SK-N-SH (cell line): ENCODE measurements at regions not wholly inside any gene's neighbourhood (a gene's known extent, or its start where the extent isn't known, plus 50 kb on each side); places are given as distances from the start of the nearest gene placed in this dataset.

Source experiments
- CTCF ChIA-PET: fragments of 300-600, 350-600 bp; formaldehyde crosslinking; extraction: SDS; loops from one replicate; lab custom pipeline; 2021; lab: Yijun Ruan, JAX
- POLR2A ChIA-PET: fragments of 350-600 bp; sonication (Branson Sonifier 250); formaldehyde crosslinking; extraction: SDS; loops from one replicate; lab custom pipeline; 2020; ENCODE audit warnings: antibody characterized with exemption, inconsistent platforms; lab: Yijun Ruan, JAX
- DNase-seq: peaks from one replicate; pipeline ENCODE4 v3.0.0; 2012
- H2AFZ ChIP-seq: fragments of 200-600 bp; sonication (generic); 2 replicates; pipeline ENCODE4 v1.8.1; 2016; ENCODE audit warnings: antibody characterized with exemption, mild to moderate bottlenecking, low read depth
- H3F3A ChIP-seq: fragments of 200-600 bp; sonication (generic); replicated peaks from 2 replicates; pipeline ENCODE3; 2016; ENCODE audit warnings: antibody characterized with exemption, mild to moderate bottlenecking; ENCODE audit not compliant: insufficient read depth
- H3K27ac ChIP-seq, 2 experiments: fragments of 200-500 bp in 1 of 2; fragments of 200-600 bp in 1 of 2; sonication (Bioruptor generic) in 1 of 2; sonication (generic), shearing (Covaris generic) in 1 of 2; 2 replicates each; pipeline versions ENCODE4 v1.5.1 to v1.6.1; 2014 to 2016; ENCODE audit warnings: low read depth in 2 of 2, inconsistent platforms in 1 of 2, low read length in 1 of 2, mild to moderate bottlenecking in 1 of 2, mixed read lengths in 1 of 2
- H3K27me3 ChIP-seq: fragments of 200-600 bp; sonication (generic), shearing (Covaris generic); 2 replicates; pipeline ENCODE4 v1.6.1; 2016; ENCODE audit warnings: mixed run types; ENCODE audit not compliant: insufficient read depth
- H3K36me3 ChIP-seq, 2 experiments: fragments of 200-500 bp in 1 of 2; fragments of 200-600 bp in 1 of 2; sonication (Bioruptor generic) in 1 of 2; sonication (generic) in 1 of 2; replicated peaks in 1 of 2; 2 replicates each; pipeline versions ENCODE3 to v1.5.1; 2014 to 2016; ENCODE audit warnings: low read length in 1 of 2, mild to moderate bottlenecking in 1 of 2; ENCODE audit not compliant: insufficient read depth in 2 of 2, control insufficient read depth in 1 of 2
- H3K4me1 ChIP-seq, 2 experiments: fragments of 200-500 bp in 1 of 2; fragments of 200-600 bp in 1 of 2; sonication (Bioruptor generic) in 1 of 2; sonication (generic), shearing (Covaris generic) in 1 of 2; 2 replicates each; pipeline versions ENCODE4 v1.5.1 to v1.6.1; 2014 to 2016; ENCODE audit warnings: low read depth in 1 of 2, low read length in 1 of 2, mixed run types in 1 of 2; ENCODE audit not compliant: insufficient read depth in 2 of 2, control insufficient read depth in 1 of 2
- H3K4me2 ChIP-seq: fragments of 200-600 bp; sonication (generic), shearing (Covaris generic); 2 replicates; pipeline ENCODE4 v1.6.1; 2017; ENCODE audit warnings: mixed run types
- H3K4me3 ChIP-seq, 2 experiments: fragments of 200-500 bp in 1 of 2; fragments of 200-600 bp in 1 of 2; sonication (Bioruptor generic) in 1 of 2; sonication (generic), shearing (Covaris generic) in 1 of 2; 2 replicates each; pipeline versions ENCODE4 v1.5.1 to v1.8.1; 2014 to 2016; ENCODE audit warnings: low read depth in 2 of 2, inconsistent platforms in 1 of 2, low read length in 1 of 2, mild to moderate bottlenecking in 1 of 2, mixed read lengths in 1 of 2, moderate library complexity in 1 of 2
- H3K79me2 ChIP-seq: fragments of 200-600 bp; sonication (generic); 2 replicates; pipeline ENCODE4 v1.8.1; 2017; ENCODE audit warnings: mild to moderate bottlenecking; ENCODE audit not compliant: insufficient read depth
- H3K9ac ChIP-seq: fragments of 200-600 bp; sonication (generic); 2 replicates; pipeline ENCODE4 v1.6.1; 2017; ENCODE audit warnings: mixed run types
- H3K9me2 ChIP-seq: fragments of 200-600 bp; sonication (generic); 2 replicates; pipeline ENCODE4 v1.6.1; 2017; ENCODE audit warnings: mixed run types
- H3K9me3 ChIP-seq: fragments of 200-600 bp; sonication (generic); 2 replicates; pipeline ENCODE4 v1.6.1; 2017; ENCODE audit warnings: mixed run types, mild to moderate bottlenecking, moderate library complexity
- H4K20me1 ChIP-seq: fragments of 200-600 bp; sonication (generic); 2 replicates; pipeline ENCODE4 v1.6.1; 2017; ENCODE audit warnings: mild to moderate bottlenecking, mixed run types; ENCODE audit not compliant: insufficient read depth
- EP300 ChIP-seq, 2 experiments: IDR thresholded peaks; 2 replicates each; pipeline versions ENCODE4 v1.4.0 to v1.6.1; 2012; ENCODE audit warnings: borderline replicate concordance in 1 of 2, low read depth in 1 of 2, low read length in 1 of 2
- GATA2 ChIP-seq: sonication (generic); formaldehyde crosslinking; IDR thresholded peaks from 2 replicates; pipeline ENCODE4 v1.5.0; 2020; ENCODE audit warnings: mild to moderate bottlenecking, missing genetic modification reagents
- IRF3 ChIP-seq: fragments of 150-350 bp; IDR thresholded peaks from 2 replicates; pipeline ENCODE4 v1.6.1; 2016; ENCODE audit warnings: mild to moderate bottlenecking, low read depth, low read length
- JUND ChIP-seq: IDR thresholded peaks from 2 replicates; pipeline ENCODE4 v1.4.0; 2012
- MAX ChIP-seq: IDR thresholded peaks from 2 replicates; pipeline ENCODE4 v1.4.0; 2012; ENCODE audit warnings: low read depth
- MEF2A ChIP-seq: IDR thresholded peaks from 2 replicates; pipeline ENCODE4 v1.4.0; 2012; ENCODE audit warnings: low read depth, borderline replicate concordance
- MXI1 ChIP-seq: IDR thresholded peaks from 2 replicates; pipeline ENCODE4 v1.6.1; 2012; ENCODE audit warnings: mild to moderate bottlenecking, low read depth, low read length, improper control_type of control experiment
- NFIC ChIP-seq: IDR thresholded peaks from 2 replicates; pipeline ENCODE4 v1.4.0; 2012; ENCODE audit warnings: borderline replicate concordance
- NRF1 ChIP-seq: IDR thresholded peaks from 2 replicates; pipeline ENCODE4 v1.6.1; 2012; ENCODE audit warnings: low read depth, mild to moderate bottlenecking, low read length
- RCOR1 ChIP-seq: fragments of 150-350 bp; IDR thresholded peaks from 2 replicates; pipeline ENCODE4 v1.6.1; 2017; ENCODE audit warnings: antibody characterized with exemption, low read length
- RFX5 ChIP-seq: IDR thresholded peaks from 2 replicates; pipeline ENCODE4 v1.6.1; 2012; ENCODE audit warnings: mild to moderate bottlenecking, improper control_type of control experiment, low read length
- RXRA ChIP-seq: IDR thresholded peaks from 2 replicates; pipeline ENCODE4 v1.4.0; 2012; ENCODE audit warnings: low read depth, mild to moderate bottlenecking, borderline replicate concordance
- SIN3A ChIP-seq: IDR thresholded peaks from 2 replicates; pipeline ENCODE4 v1.6.1; 2012; ENCODE audit warnings: low read depth, mild to moderate bottlenecking, low read length, moderate library complexity, borderline replicate concordance
- SMC3 ChIP-seq: IDR thresholded peaks from 2 replicates; pipeline ENCODE4 v1.6.1; 2012; ENCODE audit warnings: low read depth, low read length, improper control_type of control experiment
- TEAD4 ChIP-seq: IDR thresholded peaks from 2 replicates; pipeline ENCODE4 v1.4.0; 2012; ENCODE audit warnings: mild to moderate bottlenecking, borderline replicate concordance; ENCODE audit not compliant: insufficient read depth
- USF1 ChIP-seq: IDR thresholded peaks from 2 replicates; pipeline ENCODE4 v1.4.0; 2012; ENCODE audit warnings: low read depth, borderline replicate concordance
- ZBTB33 ChIP-seq: IDR thresholded peaks from 2 replicates; pipeline ENCODE4 v1.4.0; 2012; ENCODE audit warnings: low read depth, borderline replicate concordance
- WGBS: methylation state at CpG from one replicate; pipeline ENCODE4 v1.1.6; 2017; ENCODE audit warnings: low lambda C conversion rate; 5-methylcytosine and 5-hydroxymethylcytosine counted together

- Histone ChIP-seq H3K4me1 (no peaks in the 10 kb centered on the region; a peak in 2 of 4 replicates), H3K4me2 (no peak overlapping the region), H3K27ac (no peak overlapping the region), H3K79me2 (no peaks in the 10 kb centered on the region), H3K4me3 (no peak overlapping the region), H3K36me3 (no peaks in the 10 kb centered on the region), H3K9me3 (no peaks in the 10 kb centered on the region), H4K20me1 (no peaks in the 10 kb centered on the region), H2AFZ (no peak overlapping the region; the same call in 1 of the 2 replicates), H3F3A (peaks cover 14% of the 10 kb centered on the region), H3K27me3 (no peaks in the 10 kb centered on the region), H3K9ac (no peak overlapping the region), H3K9me2 (no peaks in the 10 kb centered on the region)
- POLR2A ChIA-PET = no interaction called here
- 20% methylated on average over 1 of the region's 1 CpG for WGBS
- TF ChIP-seq RFX5 (no peak), ZBTB33 (no peak), RXRA (no peak), NFIC (no peak), SMC3 (no peak), MXI1 (no peak), NRF1 (no peak), RCOR1 (no peak), SIN3A (no peak), JUND (no peak), IRF3 (no peak), TEAD4 (no peak), MAX (no peak), EP300 (IDR thresholded peaks at IDR 0.05; ENCODE audit: borderline replicate concordance in 1 of 2, low read depth in 1 of 2, low read length in 1 of 2) (no peak), MEF2A (no peak), GATA2 (CRISPR knock-in tag) (no peak), USF1 (no peak)
- CTCF ChIA-PET = no interaction called here
- DNase-seq = no peak
Observed at GRCh38 chr6:54613596-54613995, 233.0 kb upstream of the FAM83B start.
